HG03575 (cell line): ENCODE measurements at regions not wholly inside any gene's neighbourhood (a gene's known extent, or its start where the extent isn't known, plus 50 kb on each side); places are given as distances from the start of the nearest gene placed in this dataset.

Experiments used
- ATAC-seq: cut with Tn5 transposase; IDR thresholded peaks from one replicate; pipeline ENCODE4 v1.9.1; 2021; ENCODE audit not compliant: unreplicated experiment, insufficient number of reproducible peaks, low FRiP score; ENCODE audit errors: extremely low read depth

GRCh38 chr2:83784947-83785346 lies 674.1 kb downstream of the SUCLG1 start:
- no peak for ATAC-seq

GRCh38 chr2:83784315-83784714 lies 674.8 kb downstream of the SUCLG1 start:
- no peak for ATAC-seq

- no peak for ATAC-seq
Measured at GRCh38 chr2:83782122-83782521, 677.0 kb downstream of the SUCLG1 start.

- ATAC-seq = no peak
Measured at GRCh38 chr2:83764447-83765005, 694.6 kb downstream of the SUCLG1 start.

GRCh38 chr2:83757329-83757728 lies 701.8 kb downstream of the SUCLG1 start:
- ATAC-seq = no peak

- no peak for ATAC-seq
Measured at GRCh38 chr2:83756219-83756618, 702.9 kb downstream of the SUCLG1 start.

GRCh38 chr2:83747141-83747540 lies 711.9 kb downstream of the SUCLG1 start:
- no peak for ATAC-seq

GRCh38 chr2:83744855-83745254 lies 714.2 kb downstream of the SUCLG1 start:
- no peak for ATAC-seq

- ATAC-seq = no peak
Measured at GRCh38 chr2:83742117-83742782, 716.8 kb downstream of the SUCLG1 start.

GRCh38 chr2:83730223-83730622 lies 728.9 kb downstream of the SUCLG1 start:
- ATAC-seq = no peak

- no peak for ATAC-seq
Measured at GRCh38 chr2:83725735-83726134, 733.3 kb downstream of the SUCLG1 start.

GRCh38 chr2:83705146-83705545 lies 753.9 kb downstream of the SUCLG1 start:
- ATAC-seq = no peak

GRCh38 chr2:83703598-83703997 lies 755.5 kb downstream of the SUCLG1 start:
- no peak for ATAC-seq

- no peak for ATAC-seq
Measured at GRCh38 chr2:83696838-83697237, 762.2 kb downstream of the SUCLG1 start.

GRCh38 chr2:83695530-83695929 lies 763.5 kb downstream of the SUCLG1 start:
- no peak for ATAC-seq

GRCh38 chr2:83695037-83695436 lies 764.0 kb downstream of the SUCLG1 start:
- ATAC-seq = no peak

- ATAC-seq = no peak
Measured at GRCh38 chr2:83689402-83689801, 769.7 kb downstream of the SUCLG1 start.

- ATAC-seq = no peak
Measured at GRCh38 chr2:83686863-83687262, 772.2 kb downstream of the SUCLG1 start.

- ATAC-seq = no peak
Measured at GRCh38 chr2:83674050-83674449, 785.0 kb downstream of the SUCLG1 start.

- no peak for ATAC-seq
Measured at GRCh38 chr2:83665894-83666293, 793.2 kb downstream of the SUCLG1 start.

- no peak for ATAC-seq
Measured at GRCh38 chr2:83665154-83665553, 793.9 kb downstream of the SUCLG1 start.
